ENCODE measurements at regions not wholly inside any gene's neighbourhood (a gene's known extent, or its start where the extent isn't known, plus 50 kb on each side); places are given as distances from the start of the nearest gene placed in this dataset.
"Not testable (repeated sequence)": the region's sequence is repeated elsewhere in the genome, so short reads cannot be mapped to it uniquely, and the experiment has no call there.

- no peak for DNase-seq
Observed at GRCh38 chr2:7436096-7436906, 519.1 kb downstream of the RNF144A start.

- DNase-seq: no peak
Observed at GRCh38 chr2:7437141-7437540, 519.9 kb downstream of the RNF144A start.

DNA sequence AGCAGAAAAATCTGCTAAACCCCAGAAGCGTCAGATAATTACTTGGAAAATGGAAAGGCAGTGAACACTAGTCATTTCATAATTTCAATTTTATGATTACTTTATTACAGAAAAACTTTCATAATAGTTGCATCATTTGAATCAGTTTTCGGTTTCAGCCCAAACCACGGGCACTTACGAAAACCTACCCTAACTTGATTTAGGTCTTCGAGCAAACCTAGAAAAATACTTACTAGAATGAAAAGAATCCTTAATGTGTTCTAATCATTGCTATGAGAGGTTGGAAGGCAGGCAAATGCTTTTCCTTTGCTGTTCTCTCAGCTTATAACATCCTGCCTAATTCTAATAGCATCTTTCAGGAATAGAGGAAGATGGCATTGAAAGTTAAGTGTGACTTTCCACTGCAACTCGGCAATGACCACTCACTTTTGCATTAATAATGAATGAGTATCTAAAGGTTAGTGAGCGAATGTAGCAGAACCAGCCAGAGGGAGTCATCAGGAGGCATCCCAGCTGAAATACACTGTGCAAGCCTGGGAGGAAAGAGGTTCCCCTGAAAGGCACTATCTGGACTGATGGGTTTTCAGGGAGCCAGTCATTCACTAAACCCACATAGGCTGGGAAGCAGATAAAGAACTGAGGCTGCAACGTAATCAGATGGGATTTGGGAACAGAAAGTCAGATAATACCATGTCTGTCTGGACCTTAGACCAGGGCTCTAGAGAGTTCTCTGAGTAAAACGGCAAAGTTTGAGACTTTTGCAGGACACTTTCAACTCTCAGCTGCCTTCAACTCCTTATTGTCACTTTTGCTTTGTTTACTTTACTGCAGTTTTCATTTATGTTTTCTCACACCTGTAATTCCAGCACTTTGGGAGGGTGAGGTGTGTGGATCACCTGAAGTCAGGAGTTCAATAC is 520.8 kb downstream of the RNF144A start:
- DNase-seq: no peak

DNA sequence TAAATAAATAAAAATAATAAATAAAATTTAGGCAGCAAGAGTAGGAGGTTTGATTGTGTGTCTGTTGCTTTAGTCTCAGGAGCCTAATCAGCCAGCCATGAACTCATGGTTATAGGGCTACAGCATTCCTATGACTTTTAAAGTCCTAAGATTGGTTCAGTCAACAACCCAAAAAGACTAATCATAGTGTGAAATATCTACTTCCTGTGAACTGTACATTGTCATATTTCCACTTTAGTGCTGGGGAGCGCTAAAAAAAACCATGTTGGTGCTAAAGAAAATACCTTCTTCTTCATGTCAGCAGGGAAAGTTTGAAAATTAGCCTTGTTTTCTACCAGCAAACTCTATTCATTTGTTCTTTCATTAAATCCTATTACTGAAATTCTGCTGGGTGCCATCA is 521.6 kb downstream of the RNF144A start:
- no peak for DNase-seq

DNA sequence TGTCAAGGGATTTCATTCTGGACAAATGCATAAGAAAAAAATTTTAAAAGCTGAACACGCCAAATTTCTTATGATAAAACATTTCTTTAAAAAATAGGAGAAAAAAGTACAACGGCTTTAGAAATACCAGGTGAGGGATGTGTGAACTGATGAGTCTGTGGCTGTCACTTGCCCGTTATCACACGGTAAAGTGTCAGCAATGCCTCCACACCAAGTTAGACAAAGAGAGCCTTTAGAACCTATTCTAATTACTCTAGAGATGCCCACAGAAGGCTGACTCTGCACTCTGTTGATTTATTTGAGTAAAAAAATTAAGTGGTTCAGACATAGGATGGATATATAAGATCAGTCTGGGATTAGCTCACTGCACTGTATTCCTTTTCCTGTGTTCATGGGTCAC is 523.8 kb downstream of the RNF144A start:
- DNase-seq: no peak

GRCh38 chr2:7441841-7442240 is 524.6 kb downstream of the RNF144A start:
- not testable (repeated sequence) for DNase-seq

DNA sequence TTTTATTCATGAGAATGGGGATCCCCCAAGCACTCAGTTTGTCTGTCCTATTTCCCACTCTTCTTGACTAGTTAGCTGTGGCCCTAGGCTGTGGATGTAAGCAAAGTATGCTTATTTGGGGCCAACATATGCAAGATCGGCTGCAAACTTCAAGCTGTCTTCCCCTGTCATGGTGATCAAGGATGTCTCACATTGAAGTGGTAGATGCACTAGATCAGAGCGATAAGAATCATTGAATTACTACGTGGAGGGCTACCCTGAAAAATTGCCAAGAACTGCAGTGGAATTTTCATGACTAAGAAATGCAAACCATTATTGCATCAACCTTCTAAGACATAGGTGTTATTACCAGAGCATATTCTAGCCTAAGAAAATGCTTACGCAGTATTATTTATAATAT is 527.4 kb downstream of the RNF144A start:
- DNase-seq: no peak

- no peak for DNase-seq
Observed at GRCh38 chr2:7448578-7449264, 531.5 kb downstream of the RNF144A start.

DNA sequence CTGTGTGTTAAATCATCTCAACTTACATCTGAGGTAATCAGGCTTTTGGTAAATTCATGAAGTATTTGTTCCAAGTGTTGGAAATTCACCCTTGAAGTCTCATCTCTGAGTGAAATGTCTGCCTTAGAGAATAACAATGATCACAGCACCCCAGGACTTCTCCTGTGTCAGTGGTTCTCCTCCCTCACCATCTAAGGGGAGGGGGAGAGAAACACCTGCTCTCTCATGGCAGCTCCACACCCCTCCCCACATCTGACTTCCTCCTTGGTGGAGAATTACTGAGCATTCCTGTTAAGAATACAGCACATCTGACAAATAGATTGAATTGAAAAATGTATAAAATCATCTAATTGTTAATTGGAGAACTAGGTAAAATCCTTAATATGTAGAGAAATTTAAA is 532.1 kb downstream of the RNF144A start:
- no peak for DNase-seq

DNA sequence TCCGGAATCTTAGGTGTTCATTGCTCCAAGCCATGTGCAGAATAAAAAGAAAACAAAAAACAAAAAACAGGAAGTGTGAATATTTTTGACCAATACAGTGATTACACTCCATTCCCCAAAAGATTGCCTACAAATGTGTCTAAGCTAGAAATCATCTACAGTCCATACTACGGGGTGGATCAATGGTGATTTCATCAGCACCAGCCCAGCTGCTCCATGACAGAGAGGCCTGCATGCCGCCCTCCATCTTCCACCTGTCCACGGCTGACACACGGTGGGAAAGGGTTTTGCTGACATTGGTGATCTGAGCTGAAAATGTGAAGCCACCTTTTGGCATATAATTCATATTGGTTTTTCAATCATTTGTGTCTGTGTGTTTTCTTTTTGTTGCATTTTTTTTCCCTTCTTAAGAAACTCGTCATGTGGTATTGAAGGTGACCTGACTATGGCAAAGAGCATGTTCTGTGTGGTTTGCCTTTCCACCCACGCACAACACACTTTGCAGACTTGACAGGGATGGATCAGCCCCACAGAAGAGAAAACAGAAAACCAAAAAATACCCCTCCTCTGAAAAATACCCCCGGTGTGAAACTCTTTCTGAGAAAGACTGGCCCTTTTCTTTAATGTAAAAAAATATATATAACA is 533.1 kb downstream of the RNF144A start:
- DNase-seq: no peak

- DNase-seq: no peak
Observed at GRCh38 chr2:7450833-7451190, 533.6 kb downstream of the RNF144A start.

GRCh38 chr2:7452110-7452876 is 535.1 kb downstream of the RNF144A start:
- DNase-seq: no peak

- DNase-seq: no peak
Observed at GRCh38 chr2:7454592-7454991, 537.4 kb downstream of the RNF144A start.

DNA sequence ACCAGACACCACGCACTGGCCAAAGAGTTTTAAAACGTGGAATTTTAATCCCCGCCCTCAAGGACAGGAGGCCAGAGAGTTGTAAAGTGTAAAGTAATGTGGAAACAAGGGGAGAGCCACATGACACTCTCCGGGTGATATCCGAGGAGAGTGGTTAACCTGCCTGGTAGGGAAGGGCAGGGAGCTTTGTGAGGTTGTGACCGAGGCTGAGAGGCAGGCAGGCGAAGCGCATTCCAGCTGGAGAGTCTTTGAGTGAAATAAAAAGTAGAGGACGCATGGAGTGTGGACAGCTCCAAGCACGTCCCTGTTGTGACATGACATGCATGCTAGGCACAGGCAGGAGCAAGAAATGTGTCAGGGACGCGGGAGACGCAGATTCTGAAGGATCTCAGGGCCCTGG is 539.5 kb downstream of the RNF144A start:
- no peak for DNase-seq

- DNase-seq: no peak
Observed at GRCh38 chr2:7458066-7458465, 540.9 kb downstream of the RNF144A start.

- no peak for DNase-seq
Observed at GRCh38 chr2:7467782-7468447, 550.7 kb downstream of the RNF144A start.

- DNase-seq: no peak
Observed at GRCh38 chr2:7468448-7468828, 551.2 kb downstream of the RNF144A start.

DNA sequence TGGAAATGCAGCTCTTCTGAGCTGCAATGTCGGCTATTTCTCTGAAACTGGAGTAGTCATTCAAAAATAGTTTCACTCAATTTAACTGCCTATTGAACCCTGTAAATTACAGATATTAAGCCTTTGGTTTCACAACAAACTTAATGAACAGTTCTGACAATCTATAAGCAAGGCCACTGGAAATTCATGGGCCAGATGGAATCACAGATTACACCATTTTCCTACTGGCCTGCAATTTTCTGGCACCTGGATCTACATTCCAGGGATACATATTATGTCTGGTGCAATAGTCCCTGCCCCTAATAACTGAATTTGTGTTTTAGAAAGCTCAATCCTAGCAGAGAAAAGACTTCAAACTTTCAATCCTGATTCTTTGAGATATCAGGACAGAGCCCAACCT is 551.7 kb downstream of the RNF144A start:
- DNase-seq: no peak

- no peak for DNase-seq
Observed at GRCh38 chr2:7471185-7471584, 554.0 kb downstream of the RNF144A start.

DNA sequence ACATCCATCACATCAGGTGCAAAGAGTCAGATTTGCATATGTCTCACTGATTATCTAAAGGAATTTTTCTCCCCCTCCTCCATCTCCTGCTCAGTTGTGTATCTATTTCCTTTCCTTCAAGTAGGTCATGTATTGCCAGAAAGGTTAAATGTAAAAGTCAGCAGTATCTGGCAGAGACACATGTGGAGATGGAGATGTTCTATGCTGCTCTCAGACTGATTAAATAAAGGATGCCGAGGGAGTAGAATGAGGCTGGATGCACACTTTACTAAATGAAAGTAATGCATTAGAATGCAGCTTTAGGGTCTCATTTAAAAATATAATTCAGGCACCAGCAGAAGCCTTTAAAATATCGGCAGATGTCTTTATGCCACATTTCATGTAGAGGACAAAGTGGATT is 555.3 kb downstream of the RNF144A start:
- DNase-seq: no peak

DNA sequence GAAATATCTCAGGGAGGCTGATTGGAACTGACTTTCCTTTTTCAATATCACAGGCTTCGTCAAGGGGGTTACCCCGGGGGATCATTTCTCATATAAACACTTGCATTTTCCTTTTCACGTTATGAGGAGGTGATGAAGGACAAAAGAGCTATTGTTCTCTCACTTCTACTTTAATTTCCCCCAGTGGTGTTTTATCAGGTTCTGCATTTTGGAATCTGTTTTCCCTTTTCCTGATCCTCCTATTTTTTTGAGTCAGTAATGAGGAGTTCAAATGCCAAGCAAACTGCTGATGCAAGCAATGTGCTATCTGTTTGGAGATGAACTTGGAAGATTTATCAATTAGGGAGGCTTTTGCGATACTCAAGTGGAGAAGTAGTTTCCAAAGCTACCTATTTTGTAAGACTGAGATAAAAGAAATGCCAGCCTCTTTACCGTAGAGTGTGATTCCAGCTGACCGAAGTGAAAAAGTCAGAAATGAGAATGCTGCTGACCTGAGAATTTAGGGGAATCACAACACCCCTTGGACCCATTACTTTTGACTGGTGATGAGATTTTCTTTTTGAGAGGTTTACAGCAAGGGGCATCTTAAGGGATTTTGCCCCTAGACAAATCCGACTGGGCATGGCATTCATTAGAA is 556.0 kb downstream of the RNF144A start:
- no peak for DNase-seq
